ENCODE measurements at regions not wholly inside any gene's neighbourhood (a gene's known extent, or its start where the extent isn't known, plus 50 kb on each side); places are given as distances from the start of the nearest gene placed in this dataset.

DNA sequence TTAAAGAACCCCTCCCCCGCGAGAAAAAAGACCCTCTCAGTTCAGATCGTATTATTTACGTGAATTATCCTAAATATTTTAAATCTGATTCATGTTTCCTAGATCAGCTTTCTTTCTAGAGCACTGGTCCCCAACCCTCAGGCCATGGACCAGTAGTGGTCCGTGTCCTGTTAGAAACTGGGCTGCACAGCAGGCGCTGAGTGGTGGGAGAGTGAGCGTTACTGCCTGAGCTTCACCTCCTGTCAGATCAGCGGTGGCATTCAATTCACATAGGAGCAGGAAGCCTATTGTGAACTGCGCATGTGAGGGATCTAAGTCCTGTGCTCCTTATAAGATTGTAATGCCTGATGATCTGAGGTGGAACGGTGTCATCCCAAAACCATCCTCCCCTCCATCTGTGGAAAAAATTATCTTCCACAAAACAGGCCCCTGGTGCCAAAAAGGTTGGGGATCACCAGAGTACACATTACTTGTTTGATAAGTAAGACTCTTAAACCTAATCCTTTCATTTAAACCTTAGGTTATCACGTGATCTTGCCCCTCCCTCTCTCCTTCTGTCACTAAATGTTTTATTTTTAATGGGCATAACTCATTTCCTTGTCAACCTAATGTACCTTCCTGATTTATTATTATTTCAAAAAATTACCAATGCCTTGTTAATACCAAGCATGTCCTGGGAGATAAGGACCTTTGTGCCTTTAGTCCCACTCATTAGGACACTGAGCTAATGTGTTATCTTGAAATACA is 442.9 kb downstream of the TLL1 start:
- no peaks in the 10 kb centered on the region for H3K4me1 ChIP-seq
- DNase-seq (ENCODE audit: low spot score in 2 of 2) = no peak
- no peaks in the 10 kb centered on the region for H3K9me3 ChIP-seq
- intact Hi-C loops (cut with DNase I) = no loop called here
- H3K27ac ChIP-seq = no peak overlapping the region
- TF ChIP-seq, protein P1, sequence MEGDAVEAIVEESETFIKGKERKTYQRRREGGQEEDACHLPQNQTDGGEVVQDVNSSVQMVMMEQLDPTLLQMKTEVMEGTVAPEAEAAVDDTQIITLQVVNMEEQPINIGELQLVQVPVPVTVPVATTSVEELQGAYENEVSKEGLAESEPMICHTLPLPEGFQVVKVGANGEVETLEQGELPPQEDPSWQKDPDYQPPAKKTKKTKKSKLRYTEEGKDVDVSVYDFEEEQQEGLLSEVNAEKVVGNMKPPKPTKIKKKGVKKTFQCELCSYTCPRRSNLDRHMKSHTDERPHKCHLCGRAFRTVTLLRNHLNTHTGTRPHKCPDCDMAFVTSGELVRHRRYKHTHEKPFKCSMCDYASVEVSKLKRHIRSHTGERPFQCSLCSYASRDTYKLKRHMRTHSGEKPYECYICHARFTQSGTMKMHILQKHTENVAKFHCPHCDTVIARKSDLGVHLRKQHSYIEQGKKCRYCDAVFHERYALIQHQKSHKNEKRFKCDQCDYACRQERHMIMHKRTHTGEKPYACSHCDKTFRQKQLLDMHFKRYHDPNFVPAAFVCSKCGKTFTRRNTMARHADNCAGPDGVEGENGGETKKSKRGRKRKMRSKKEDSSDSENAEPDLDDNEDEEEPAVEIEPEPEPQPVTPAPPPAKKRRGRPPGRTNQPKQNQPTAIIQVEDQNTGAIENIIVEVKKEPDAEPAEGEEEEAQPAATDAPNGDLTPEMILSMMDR (IDR thresholded peaks at IDR 0.05) = no peak
- no peaks in the 10 kb centered on the region for H3K36me3 ChIP-seq
- no peaks in the 10 kb centered on the region for H3K27me3 ChIP-seq
- H3K4me3 ChIP-seq = no peak overlapping the region

DNA sequence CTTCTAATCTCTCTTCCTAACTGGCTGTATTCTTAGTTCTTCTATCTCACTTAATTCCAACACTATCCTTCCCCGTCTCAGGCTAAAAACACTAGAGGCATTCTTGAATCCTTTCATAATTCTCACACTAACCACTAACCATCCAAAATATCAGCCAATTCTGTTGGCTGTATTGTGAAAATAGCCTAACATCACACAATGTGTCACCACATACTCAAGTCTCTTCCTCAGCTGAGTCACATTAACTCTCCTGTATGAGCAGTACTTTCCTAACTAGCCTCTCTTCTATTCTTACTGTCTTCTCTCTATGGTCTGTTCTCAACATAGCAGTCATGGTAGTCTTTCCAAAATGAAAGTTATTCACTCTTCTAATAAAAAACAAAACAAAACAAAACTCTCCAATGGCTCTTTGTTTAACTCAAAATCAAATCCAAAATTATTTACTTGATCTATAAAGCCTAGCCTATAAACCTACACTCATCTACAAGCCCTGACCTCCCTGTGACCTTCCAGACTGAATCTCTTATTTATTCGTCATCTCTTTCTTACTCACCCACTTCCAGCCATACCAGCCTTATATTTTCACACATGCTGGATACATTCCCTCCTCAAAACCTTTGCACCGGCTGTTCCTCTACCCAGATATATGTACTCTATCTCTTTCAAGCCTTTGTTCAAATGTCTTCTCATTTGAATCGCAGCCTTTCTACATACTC is 445.9 kb downstream of the TLL1 start:
- no peak overlapping the region for H3K4me3 ChIP-seq
- intact Hi-C loops (cut with DNase I) = no loop called here
- TF ChIP-seq, protein P1 (IDR thresholded peaks at IDR 0.05) = no peak
- no peak for DNase-seq (ENCODE audit: low spot score in 2 of 2)
- no peaks in the 10 kb centered on the region for H3K4me1 ChIP-seq
- H3K27ac ChIP-seq = no peak overlapping the region
- no peaks in the 10 kb centered on the region for H3K9me3 ChIP-seq
- no peaks in the 10 kb centered on the region for H3K27me3 ChIP-seq
- no peaks in the 10 kb centered on the region for H3K36me3 ChIP-seq

DNA sequence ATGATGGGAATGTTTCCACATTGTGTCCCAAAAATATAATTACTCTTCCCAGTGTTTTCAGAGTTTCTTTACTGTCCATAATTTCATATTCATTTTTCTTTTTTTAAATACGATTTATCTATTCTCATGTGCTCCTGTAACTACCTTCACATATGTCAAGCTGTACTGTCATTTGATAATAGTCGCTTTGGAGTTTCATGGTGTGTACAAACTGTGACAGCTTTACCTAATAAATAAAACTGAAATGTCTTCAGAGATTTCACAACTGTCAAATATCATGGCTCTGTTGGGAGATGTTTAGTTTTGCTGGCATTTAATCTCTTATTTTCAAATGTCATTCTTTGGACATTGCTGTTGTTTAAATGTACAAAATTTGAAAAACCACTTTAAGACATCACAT is 450.2 kb downstream of the TLL1 start:
- H3K27me3 ChIP-seq = no peaks in the 10 kb centered on the region
- no peak overlapping the region for H3K27ac ChIP-seq
- H3K4me1 ChIP-seq = no peaks in the 10 kb centered on the region
- intact Hi-C loops (cut with DNase I) = no loop called here
- TF ChIP-seq, protein P1 (IDR thresholded peaks at IDR 0.05) = no peak
- H3K4me3 ChIP-seq = no peak overlapping the region
- no peaks in the 10 kb centered on the region for H3K9me3 ChIP-seq
- no peak for DNase-seq (ENCODE audit: low spot score in 2 of 2)
- H3K36me3 ChIP-seq = no peaks in the 10 kb centered on the region

DNA sequence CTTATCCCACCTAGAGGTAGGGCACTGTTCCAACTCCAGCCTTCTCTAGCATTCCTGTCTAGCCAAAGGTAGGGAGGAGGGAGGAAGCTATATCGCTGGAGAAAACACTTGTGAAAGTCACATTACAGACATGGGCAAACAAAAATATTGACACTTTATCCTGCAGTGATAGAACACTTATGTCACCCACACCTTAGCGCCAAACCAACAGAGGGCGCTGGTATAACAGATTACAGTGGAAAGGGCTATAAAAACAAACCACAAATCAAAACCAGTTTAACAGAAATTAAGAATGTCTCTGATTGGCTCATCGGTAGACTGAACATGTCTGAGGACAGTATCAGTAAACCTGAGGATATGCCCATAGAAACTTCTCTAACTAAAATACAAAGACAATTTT is 451.3 kb downstream of the TLL1 start:
- H3K4me1 ChIP-seq = no peaks in the 10 kb centered on the region
- intact Hi-C loops (cut with DNase I) = no loop called here
- H3K9me3 ChIP-seq = no peaks in the 10 kb centered on the region
- no peak overlapping the region for H3K4me3 ChIP-seq
- DNase-seq (ENCODE audit: low spot score in 2 of 2) = no peak
- no peak overlapping the region for H3K27ac ChIP-seq
- no peaks in the 10 kb centered on the region for H3K27me3 ChIP-seq
- TF ChIP-seq, protein P1 (IDR thresholded peaks at IDR 0.05) = peak in 1 of 3 experiments; percentile 15
- no peaks in the 10 kb centered on the region for H3K36me3 ChIP-seq

DNA sequence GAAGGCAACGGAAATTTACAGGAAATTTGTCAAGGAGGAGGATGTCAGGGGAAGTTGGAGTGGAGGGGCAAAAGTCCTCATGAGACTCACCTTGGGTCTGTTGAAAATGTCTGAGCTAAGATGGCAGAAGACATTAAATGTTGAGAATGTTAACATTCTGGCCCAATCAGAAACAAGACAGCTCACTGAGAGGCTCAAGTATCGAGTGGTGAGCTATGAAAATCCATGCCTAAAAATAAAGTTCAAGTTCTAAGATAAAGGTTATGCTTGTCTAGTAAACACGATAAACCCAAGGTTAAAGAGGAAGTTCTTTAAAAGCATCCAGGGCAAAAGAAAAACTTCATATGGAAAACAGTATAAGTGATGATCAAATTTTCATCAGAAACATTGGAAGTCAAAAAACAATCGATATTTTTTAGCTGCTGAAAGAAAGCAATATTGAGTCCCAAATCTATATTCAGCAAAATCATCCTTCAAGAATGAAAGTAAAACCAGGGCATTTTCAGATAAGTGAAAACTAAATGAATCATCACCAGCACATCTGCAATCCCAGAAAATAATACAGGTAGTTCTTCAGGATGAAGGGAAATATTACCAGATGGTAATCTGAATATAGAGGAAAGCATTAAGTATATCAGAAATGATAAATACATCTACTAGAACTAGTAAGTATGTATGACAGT is 462.4 kb downstream of the TLL1 start:
- Histone ChIP-seq H3K4me3 (no peak overlapping the region), H3K9me3 (no peaks in the 10 kb centered on the region), H3K4me1 (no peaks in the 10 kb centered on the region), H3K27me3 (no peaks in the 10 kb centered on the region), H3K27ac (no peak overlapping the region), H3K36me3 (no peaks in the 10 kb centered on the region)
- no peak for DNase-seq (ENCODE audit: low spot score in 2 of 2)
- intact Hi-C loops (cut with DNase I) = no loop called here
- TF ChIP-seq, protein P1 (IDR thresholded peaks at IDR 0.05) = no peak

Measured in ascending aorta (tissue), 2 donors.